ENCODE measurements at regions not wholly inside any gene's neighbourhood (a gene's known extent, or its start where the extent isn't known, plus 50 kb on each side); places are given as distances from the start of the nearest gene placed in this dataset.

GRCh38 chr2:53302455-53302854 lies 465.1 kb upstream of the CHAC2 start:
- Histone ChIP-seq H3K4me3 (ENCODE audit: low read depth, low read length, poor library complexity, severe bottlenecking) (no peak overlapping the region), H3K27ac (ENCODE audit: low read depth, low read length, poor library complexity, severe bottlenecking) (no peak overlapping the region), H3K36me3 (ENCODE audit: insufficient read depth, low read length, poor library complexity, severe bottlenecking) (no peaks in the 10 kb centered on the region), H3K27me3 (replicated peaks; ENCODE audit: insufficient read depth, low read depth, low read length, poor library complexity) (no peaks in the 10 kb centered on the region), H3K9me3 (ENCODE audit: low read depth, low read length, poor library complexity, severe bottlenecking) (no peaks in the 10 kb centered on the region), H3K4me1 (ENCODE audit: insufficient read depth, low read length, poor library complexity, severe bottlenecking) (no peaks in the 10 kb centered on the region)
- ChIA-PET CTCF (no interaction called here), POLR2A (ENCODE audit: low non-redundant PET) (no interaction called here)
- TF ChIP-seq CTCF (conservative IDR thresholded peaks at IDR 0.05; ENCODE audit: low read depth, low read length), result no peak
- TF ChIP-seq EZH2 (IDR thresholded peaks at IDR 0.05; ENCODE audit: borderline replicate concordance, low read depth, low read length, poor library complexity, severe bottlenecking), result no peak
- DNase-seq (ENCODE audit: low spot score), result no peak
- BruUV-seq (replicated peaks), result no TSS peak
- intact Hi-C loops (cut with micrococcal nuclease; ENCODE audit: unreplicated experiment), result no loop called here

- no peaks in the 10 kb centered on the region for H3K27me3 ChIP-seq (replicated peaks; ENCODE audit: insufficient read depth, low read depth, low read length, poor library complexity)
- no peaks in the 10 kb centered on the region for H3K9me3 ChIP-seq (ENCODE audit: low read depth, low read length, poor library complexity, severe bottlenecking)
- H3K4me1 ChIP-seq (ENCODE audit: insufficient read depth, low read length, poor library complexity, severe bottlenecking), result no peaks in the 10 kb centered on the region
- CTCF ChIA-PET, result no interaction called here
- no peak overlapping the region for H3K27ac ChIP-seq (ENCODE audit: low read depth, low read length, poor library complexity, severe bottlenecking)
- no peak for DNase-seq (ENCODE audit: low spot score)
- POLR2A ChIA-PET (ENCODE audit: low non-redundant PET), result no interaction called here
- TF ChIP-seq CTCF (conservative IDR thresholded peaks at IDR 0.05; ENCODE audit: low read depth, low read length) (no peak), EZH2 (IDR thresholded peaks at IDR 0.05; ENCODE audit: borderline replicate concordance, low read depth, low read length, poor library complexity, severe bottlenecking) (no peak)
- H3K36me3 ChIP-seq (ENCODE audit: insufficient read depth, low read length, poor library complexity, severe bottlenecking), result no peaks in the 10 kb centered on the region
- BruUV-seq (replicated peaks), result no TSS peak
- H3K4me3 ChIP-seq (ENCODE audit: low read depth, low read length, poor library complexity, severe bottlenecking), result no peak overlapping the region
- intact Hi-C loops (cut with micrococcal nuclease; ENCODE audit: unreplicated experiment), result no loop called here
Measured at GRCh38 chr2:53289309-53290006, 478.1 kb upstream of the CHAC2 start.

- Histone ChIP-seq H3K27ac (ENCODE audit: low read depth, low read length, poor library complexity, severe bottlenecking) (no peak overlapping the region), H3K9me3 (ENCODE audit: low read depth, low read length, poor library complexity, severe bottlenecking) (no peaks in the 10 kb centered on the region), H3K36me3 (ENCODE audit: insufficient read depth, low read length, poor library complexity, severe bottlenecking) (no peaks in the 10 kb centered on the region), H3K27me3 (replicated peaks; ENCODE audit: insufficient read depth, low read depth, low read length, poor library complexity) (no peaks in the 10 kb centered on the region), H3K4me1 (ENCODE audit: insufficient read depth, low read length, poor library complexity, severe bottlenecking) (no peaks in the 10 kb centered on the region), H3K4me3 (ENCODE audit: low read depth, low read length, poor library complexity, severe bottlenecking) (no peak overlapping the region)
- intact Hi-C loops (cut with micrococcal nuclease; ENCODE audit: unreplicated experiment), result no loop called here
- ChIA-PET CTCF (no interaction called here), POLR2A (ENCODE audit: low non-redundant PET) (no interaction called here)
- no TSS peak for BruUV-seq (replicated peaks)
- DNase-seq (ENCODE audit: low spot score), result no peak
- TF ChIP-seq CTCF (conservative IDR thresholded peaks at IDR 0.05; ENCODE audit: low read depth, low read length) (no peak), EZH2 (IDR thresholded peaks at IDR 0.05; ENCODE audit: borderline replicate concordance, low read depth, low read length, poor library complexity, severe bottlenecking) (no peak)
Measured at GRCh38 chr2:53286345-53286744, 481.3 kb upstream of the CHAC2 start.
